SK-N-MC (cell line): ENCODE measurements at regions not wholly inside any gene's neighbourhood (a gene's known extent, or its start where the extent isn't known, plus 50 kb on each side); places are given as distances from the start of the nearest gene placed in this dataset.

Source experiments
- DNase-seq: peaks from one replicate; pipeline ENCODE4 v3.0.0-alpha.2; 2011; ENCODE audit warnings: low read depth, low spot score
- H3K27ac ChIP-seq: fragments of 200-600 bp; sonication (generic); 2 replicates; pipeline ENCODE4 v1.5.1; 2016; ENCODE audit warnings: mixed run types
- H3K36me3 ChIP-seq: fragments of 200-600 bp; sonication (generic); 2 replicates; pipeline ENCODE4 v1.6.1; 2017; ENCODE audit warnings: antibody characterized with exemption, low read length, mixed read lengths; ENCODE audit not compliant: insufficient read depth
- H3K4me3 ChIP-seq: fragments of 200-600 bp; sonication (generic); 2 replicates; pipeline ENCODE4 v1.5.1; 2016
- H3K9ac ChIP-seq: fragments of 200-600 bp; sonication (generic); 2 replicates; pipeline ENCODE4 v1.8.0; 2017; ENCODE audit warnings: mixed run types, mixed read lengths; ENCODE audit not compliant: insufficient read length
- H3K9me3 ChIP-seq: fragments of 200-600 bp; sonication (generic); 2 replicates; pipeline ENCODE4 v1.6.1; 2017; ENCODE audit warnings: low read depth, mild to moderate bottlenecking, antibody characterized with exemption, low read length, moderate library complexity, mixed read lengths
- EZH2 ChIP-seq: fragments of 200-600 bp; sonication (generic); IDR thresholded peaks from one replicate; pipeline ENCODE4 v1.6.1; 2017; ENCODE audit warnings: antibody characterized with exemption
- FOXP2 ChIP-seq: optimal IDR thresholded peaks from 2 replicates; pipeline ENCODE3; 2011; ENCODE audit warnings: mild to moderate bottlenecking, moderate library complexity; ENCODE audit not compliant: insufficient read depth; ENCODE audit errors: extremely low read length, control extremely low read depth
- POLR2AphosphoS5 ChIP-seq: IDR thresholded peaks from 2 replicates; pipeline ENCODE4 v1.6.1; 2012; ENCODE audit warnings: mild to moderate bottlenecking, low read depth, low read length, borderline replicate concordance

- no peak for TF ChIP-seq EZH2
- no peak for TF ChIP-seq FOXP2
- no peak for TF ChIP-seq POLR2AphosphoS5
- H3K9me3 ChIP-seq: no peaks in the 10 kb centered on the region
- no peak overlapping the region for H3K4me3 ChIP-seq
- no peak overlapping the region for H3K27ac ChIP-seq
- no peak for DNase-seq
- H3K36me3 ChIP-seq: no peaks in the 10 kb centered on the region
- H3K9ac ChIP-seq: no peak overlapping the region
Measured at GRCh38 chr12:5379749-5380496, 52.0 kb upstream of the NTF3 start.
